ENCODE measurements at regions not wholly inside any gene's neighbourhood (a gene's known extent, or its start where the extent isn't known, plus 50 kb on each side); places are given as distances from the start of the nearest gene placed in this dataset.
"Not testable (repeated sequence)": the region's sequence is repeated elsewhere in the genome, so short reads cannot be mapped to it uniquely, and the experiment has no call there.

DNA sequence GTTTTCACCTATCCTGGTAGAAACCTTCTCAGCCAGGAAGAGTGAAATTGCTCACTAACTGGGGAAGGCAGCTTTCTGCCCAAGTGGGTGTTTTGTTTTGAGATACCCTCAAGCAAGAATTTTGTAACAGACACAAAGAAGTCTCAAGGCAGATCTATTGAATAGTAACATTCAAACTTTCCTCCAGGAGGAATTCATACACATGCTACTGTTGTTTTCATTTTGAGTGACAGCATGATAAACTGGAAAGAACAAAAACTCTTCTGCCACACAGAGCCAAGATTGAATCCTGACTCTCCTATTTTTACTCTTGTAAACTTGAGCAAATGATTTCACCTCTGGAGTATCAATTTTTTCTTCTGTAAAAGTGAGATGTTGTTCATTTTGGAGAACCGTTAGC is 54.8 kb upstream of the MBNL1 start:
- Histone ChIP-seq H3K36me3 (no peaks in the 10 kb centered on the region), H3K27ac (no peak overlapping the region), H3K4me1 (replicated peaks) (no peaks in the 10 kb centered on the region), H3K9me3 (no peaks in the 10 kb centered on the region), H3K27me3 (replicated peaks; ENCODE audit: insufficient read depth) (no peaks in the 10 kb centered on the region), H3K4me3 (no peak overlapping the region)
- intact Hi-C loops (cut with DNase I), result no loop called here
- no peak for TF ChIP-seq POLR2A (IDR thresholded peaks at IDR 0.05)
- no peak for TF ChIP-seq POLR2AphosphoS5 (IDR thresholded peaks at IDR 0.05)
- TF ChIP-seq, protein P1, sequence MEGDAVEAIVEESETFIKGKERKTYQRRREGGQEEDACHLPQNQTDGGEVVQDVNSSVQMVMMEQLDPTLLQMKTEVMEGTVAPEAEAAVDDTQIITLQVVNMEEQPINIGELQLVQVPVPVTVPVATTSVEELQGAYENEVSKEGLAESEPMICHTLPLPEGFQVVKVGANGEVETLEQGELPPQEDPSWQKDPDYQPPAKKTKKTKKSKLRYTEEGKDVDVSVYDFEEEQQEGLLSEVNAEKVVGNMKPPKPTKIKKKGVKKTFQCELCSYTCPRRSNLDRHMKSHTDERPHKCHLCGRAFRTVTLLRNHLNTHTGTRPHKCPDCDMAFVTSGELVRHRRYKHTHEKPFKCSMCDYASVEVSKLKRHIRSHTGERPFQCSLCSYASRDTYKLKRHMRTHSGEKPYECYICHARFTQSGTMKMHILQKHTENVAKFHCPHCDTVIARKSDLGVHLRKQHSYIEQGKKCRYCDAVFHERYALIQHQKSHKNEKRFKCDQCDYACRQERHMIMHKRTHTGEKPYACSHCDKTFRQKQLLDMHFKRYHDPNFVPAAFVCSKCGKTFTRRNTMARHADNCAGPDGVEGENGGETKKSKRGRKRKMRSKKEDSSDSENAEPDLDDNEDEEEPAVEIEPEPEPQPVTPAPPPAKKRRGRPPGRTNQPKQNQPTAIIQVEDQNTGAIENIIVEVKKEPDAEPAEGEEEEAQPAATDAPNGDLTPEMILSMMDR (IDR thresholded peaks at IDR 0.05), result no peak
- no peak for DNase-seq (ENCODE audit: low spot score)
- WGBS, result 80% methylated on average over 1 of the region's 1 CpG

GRCh38 chr3:152216960-152217865 is 51.5 kb upstream of the MBNL1 start:
- intact Hi-C loops (cut with DNase I); H3K4me3 ChIP-seq; DNase-seq (ENCODE audit: low spot score); H3K4me1 ChIP-seq (replicated peaks); H3K27ac ChIP-seq; H3K36me3 ChIP-seq; H3K9me3 ChIP-seq; H3K27me3 ChIP-seq (replicated peaks; ENCODE audit: insufficient read depth): not testable (repeated sequence)
- 94% methylated on average over 23 of the region's 34 CpGs for WGBS

DNA sequence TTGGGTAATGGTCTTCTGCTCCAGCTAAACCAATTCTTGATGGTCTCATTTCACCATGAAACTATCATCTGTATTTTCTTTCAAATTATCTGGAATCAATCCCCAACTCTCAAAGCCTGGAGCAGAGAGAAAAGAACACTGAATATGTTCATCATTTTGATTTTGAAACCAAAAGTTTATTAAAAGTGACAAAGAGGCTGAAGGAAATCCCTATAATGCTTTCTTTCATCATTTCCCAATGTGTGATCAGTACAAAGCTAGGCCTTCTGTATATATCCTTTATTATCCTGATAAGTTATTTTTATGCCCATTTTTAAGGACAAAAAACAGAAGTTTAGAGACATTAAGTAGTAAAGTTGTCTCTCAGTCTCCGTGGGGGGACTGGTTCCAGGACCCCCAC is 50.1 kb upstream of the MBNL1 start:
- no peak for DNase-seq (ENCODE audit: low spot score)
- TF ChIP-seq, protein P1 (IDR thresholded peaks at IDR 0.05), result no peak
- TF ChIP-seq POLR2AphosphoS5 (IDR thresholded peaks at IDR 0.05) (no peak), POLR2A (IDR thresholded peaks at IDR 0.05) (no peak)
- intact Hi-C loops (cut with DNase I), result no loop called here
- 91% methylated on average over 1 of the region's 1 CpG for WGBS
- Histone ChIP-seq H3K4me3 (no peak overlapping the region), H3K9me3 (no peaks in the 10 kb centered on the region), H3K27ac (no peak overlapping the region), H3K4me1 (replicated peaks) (no peaks in the 10 kb centered on the region), H3K36me3 (no peaks in the 10 kb centered on the region), H3K27me3 (replicated peaks; ENCODE audit: insufficient read depth) (no peaks in the 10 kb centered on the region)

Data from prostate gland (tissue), 2 donors.